Activated CD8-positive, alpha-beta T cell treated with anti-CD3 and anti-CD28 coated beads for 36 hours (primary cell): ENCODE measurements at regions not wholly inside any gene's neighbourhood (a gene's known extent, or its start where the extent isn't known, plus 50 kb on each side); places are given as distances from the start of the nearest gene placed in this dataset.

Experiments used
- ATAC-seq: fragments of 200-7000 bp; cut with Tn5 transposase; one replicate; pipeline ENCODE4 v1.10.0; 2021; ENCODE audit warnings: mild to moderate bottlenecking, moderate library complexity
- CTCF ChIA-PET: fragments of 350-600 bp; sonication (Branson Sonifier 250); formaldehyde crosslinking; loops from one replicate; lab custom pipeline; 2021; ENCODE audit warnings: antibody characterized with exemption; lab: Charles Lee
- POLR2A ChIA-PET: fragments of 350-600 bp; sonication (Branson Sonifier 250); formaldehyde crosslinking; loops from one replicate; lab custom pipeline; 2021; ENCODE audit warnings: antibody characterized with exemption; lab: Charles Lee
- DNase-seq: peaks from one replicate; pipeline ENCODE4 v3.0.0-alpha.2; 2020
- H3K27ac Mint-ChIP-seq: one replicate; pipeline ENCODE4 v1.8.0; 2021; ENCODE audit warnings: mild to moderate bottlenecking, mixed read lengths
- H3K27me3 Mint-ChIP-seq: one replicate; pipeline ENCODE4 v1.8.0; 2021; ENCODE audit warnings: mixed read lengths
- H3K36me3 Mint-ChIP-seq: one replicate; pipeline ENCODE4 v1.8.0; 2021; ENCODE audit warnings: low read depth, mixed read lengths
- H3K4me1 Mint-ChIP-seq: one replicate; pipeline ENCODE4 v1.8.0; 2021; ENCODE audit warnings: low read depth, mixed read lengths
- H3K4me3 Mint-ChIP-seq: one replicate; pipeline ENCODE4 v1.8.0; 2021; ENCODE audit warnings: mild to moderate bottlenecking, moderate library complexity, mixed read lengths
- H3K9me3 Mint-ChIP-seq: one replicate; pipeline ENCODE4 v1.8.0; 2021; ENCODE audit warnings: mixed read lengths
- intact Hi-C: fragments of 100-400 bp; cut with micrococcal nuclease; formaldehyde crosslinking; loops from one replicate; pipeline ENCODE4 v1.10.0; 2022
- TF ChIP-seq, protein P1 (sequence below): fragments of 200-600 bp; IDR thresholded peaks from one replicate; pipeline ENCODE4 v1.8.0; 2022; ENCODE audit warnings: antibody characterized with exemption, mild to moderate bottlenecking

GRCh38 chr21:38972078-38972477, 166.3 kb downstream of the ETS2 start:
- Mint-ChIP-seq H3K4me3 (no peak overlapping the region), H3K4me1 (no peaks in the 10 kb centered on the region), H3K36me3 (no peaks in the 10 kb centered on the region), H3K27ac (no peak overlapping the region), H3K27me3 (peaks cover 1% of the 10 kb centered on the region), H3K9me3 (no peaks in the 10 kb centered on the region)
- CTCF ChIA-PET: no interaction called here
- intact Hi-C loops: no loop called here
- TF ChIP-seq, protein P1, sequence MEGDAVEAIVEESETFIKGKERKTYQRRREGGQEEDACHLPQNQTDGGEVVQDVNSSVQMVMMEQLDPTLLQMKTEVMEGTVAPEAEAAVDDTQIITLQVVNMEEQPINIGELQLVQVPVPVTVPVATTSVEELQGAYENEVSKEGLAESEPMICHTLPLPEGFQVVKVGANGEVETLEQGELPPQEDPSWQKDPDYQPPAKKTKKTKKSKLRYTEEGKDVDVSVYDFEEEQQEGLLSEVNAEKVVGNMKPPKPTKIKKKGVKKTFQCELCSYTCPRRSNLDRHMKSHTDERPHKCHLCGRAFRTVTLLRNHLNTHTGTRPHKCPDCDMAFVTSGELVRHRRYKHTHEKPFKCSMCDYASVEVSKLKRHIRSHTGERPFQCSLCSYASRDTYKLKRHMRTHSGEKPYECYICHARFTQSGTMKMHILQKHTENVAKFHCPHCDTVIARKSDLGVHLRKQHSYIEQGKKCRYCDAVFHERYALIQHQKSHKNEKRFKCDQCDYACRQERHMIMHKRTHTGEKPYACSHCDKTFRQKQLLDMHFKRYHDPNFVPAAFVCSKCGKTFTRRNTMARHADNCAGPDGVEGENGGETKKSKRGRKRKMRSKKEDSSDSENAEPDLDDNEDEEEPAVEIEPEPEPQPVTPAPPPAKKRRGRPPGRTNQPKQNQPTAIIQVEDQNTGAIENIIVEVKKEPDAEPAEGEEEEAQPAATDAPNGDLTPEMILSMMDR: no peak
- DNase-seq (no peak), ATAC-seq (no peak)
- POLR2A ChIA-PET: no interaction called here

DNA sequence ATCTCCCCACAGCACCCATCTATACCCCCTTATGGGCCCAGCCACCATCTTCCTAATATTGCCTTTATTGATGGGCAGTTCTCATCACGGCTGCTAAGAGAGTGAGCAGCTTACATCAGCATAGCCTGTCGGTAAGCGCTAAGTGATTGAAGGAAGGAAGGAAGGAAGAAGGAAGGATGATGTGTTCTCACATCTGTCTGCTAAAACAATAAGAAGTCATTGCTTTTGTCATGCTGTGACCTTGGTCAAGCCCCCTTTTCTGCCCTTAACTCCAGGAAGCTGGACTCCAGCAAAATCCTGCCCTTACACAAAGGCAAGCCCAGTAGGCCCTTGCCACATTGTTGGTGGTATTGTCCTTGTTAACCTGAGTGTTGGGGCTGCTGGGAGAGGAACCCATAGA, 165.0 kb downstream of the ETS2 start:
- H3K9me3 Mint-ChIP-seq: no peaks in the 10 kb centered on the region
- TF ChIP-seq, protein P1: no peak
- no peaks in the 10 kb centered on the region for H3K4me1 Mint-ChIP-seq
- no peak for DNase-seq
- H3K4me3 Mint-ChIP-seq: no peak overlapping the region
- H3K27ac Mint-ChIP-seq: no peak overlapping the region
- no peaks in the 10 kb centered on the region for H3K36me3 Mint-ChIP-seq
- H3K27me3 Mint-ChIP-seq: peaks cover 1% of the 10 kb centered on the region
- ChIA-PET POLR2A (no interaction called here), CTCF (no interaction called here)
- no peak for ATAC-seq
- intact Hi-C loops: no loop called here

- intact Hi-C loops: no loop called here
- ChIA-PET POLR2A (no interaction called here), CTCF (no interaction called here)
- H3K27me3 Mint-ChIP-seq: peaks cover 1% of the 10 kb centered on the region
- no peak overlapping the region for H3K27ac Mint-ChIP-seq
- no peak for ATAC-seq
- no peaks in the 10 kb centered on the region for H3K36me3 Mint-ChIP-seq
- no peaks in the 10 kb centered on the region for H3K9me3 Mint-ChIP-seq
- TF ChIP-seq, protein P1: no peak
- no peaks in the 10 kb centered on the region for H3K4me1 Mint-ChIP-seq
- H3K4me3 Mint-ChIP-seq: no peak overlapping the region
- no peak for DNase-seq
Measured at GRCh38 chr21:38968887-38969543, 163.3 kb downstream of the ETS2 start.

DNA sequence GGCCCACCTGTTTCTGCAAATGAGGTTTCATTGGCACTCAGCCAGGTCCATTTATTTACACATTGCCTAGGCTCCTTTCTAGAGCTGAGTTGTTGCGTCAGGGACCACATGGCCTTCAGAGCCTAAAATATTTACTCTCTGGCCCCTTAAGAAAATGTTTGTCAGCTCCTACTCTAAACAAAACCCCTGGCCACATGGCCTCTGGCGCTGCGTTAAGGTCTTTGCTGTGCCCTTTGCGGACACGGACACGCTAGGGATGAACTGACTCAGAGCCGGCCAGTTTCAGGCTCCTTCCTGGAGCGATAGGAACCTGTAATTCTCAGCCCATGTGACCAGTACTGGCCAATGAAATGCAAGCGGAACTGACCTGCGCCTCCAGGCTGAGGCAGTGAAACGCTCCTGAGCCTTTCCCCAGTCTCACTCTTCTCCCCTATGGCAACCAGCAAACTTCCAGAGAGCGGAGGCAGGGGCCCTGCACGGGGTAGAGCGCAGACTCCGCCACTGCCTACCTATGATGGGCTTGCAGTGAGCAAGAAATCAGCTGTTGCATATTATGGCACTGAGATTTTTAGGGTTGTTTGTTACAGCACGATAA, 160.3 kb downstream of the ETS2 start:
- CTCF ChIA-PET: no interaction called here
- DNase-seq: no peak
- H3K4me1 Mint-ChIP-seq: no peaks in the 10 kb centered on the region

DNA sequence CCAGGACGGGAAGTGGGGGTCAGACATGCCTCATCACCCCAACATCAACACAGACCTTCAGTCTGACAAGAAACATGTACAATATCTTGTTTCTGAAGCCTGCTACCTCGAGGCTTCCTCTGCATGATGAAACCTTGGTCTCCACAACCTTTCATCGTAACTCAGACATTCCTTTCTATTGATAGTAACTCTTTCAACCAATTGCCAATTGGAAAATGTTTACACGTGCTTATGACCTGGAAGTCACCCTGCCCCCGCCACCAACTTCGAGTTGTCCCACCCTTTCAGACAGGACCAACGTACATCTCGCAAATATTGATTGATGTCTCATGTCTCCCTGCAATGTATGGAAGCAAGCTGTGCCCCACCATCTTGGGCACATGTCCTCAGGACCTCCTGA, 159.5 kb downstream of the ETS2 start:
- Mint-ChIP-seq H3K36me3 (no peaks in the 10 kb centered on the region), H3K4me3 (no peak overlapping the region), H3K27ac (no peak overlapping the region), H3K27me3 (no peaks in the 10 kb centered on the region), H3K9me3 (peaks cover 2% of the 10 kb centered on the region), H3K4me1 (no peaks in the 10 kb centered on the region)
- intact Hi-C loops: no loop called here
- TF ChIP-seq, protein P1: no peak
- DNase-seq (no peak), ATAC-seq (no peak)
- ChIA-PET CTCF (no interaction called here), POLR2A (interaction anchor here (0.8 kb wide), 1 partner anchor 40 kb away, joined by 3 read pairs; no protein-coding TSS in a partner anchor)

More for the DNA sequence above, 160.3 kb downstream of the ETS2 start:
- intact Hi-C loops: no loop called here
- Mint-ChIP-seq H3K27ac (no peak overlapping the region), H3K27me3 (no peaks in the 10 kb centered on the region), H3K9me3 (peaks cover 2% of the 10 kb centered on the region), H3K4me3 (no peak overlapping the region), H3K36me3 (no peaks in the 10 kb centered on the region)
- TF ChIP-seq, protein P1: no peak
- POLR2A ChIA-PET: interaction anchor here (0.8 kb wide), 1 partner anchor 39 kb away, joined by 3 read pairs; no protein-coding TSS in a partner anchor
- ATAC-seq: no peak
